NCI-H2107 (cell line): ENCODE measurements at regions not wholly inside any gene's neighbourhood (a gene's known extent, or its start where the extent isn't known, plus 50 kb on each side); places are given as distances from the start of the nearest gene placed in this dataset.
"Not testable (repeated sequence)": the region's sequence is repeated elsewhere in the genome, so short reads cannot be mapped to it uniquely, and the experiment has no call there.

Experiments
- DNase-seq: peaks from one replicate; lab custom pipeline; 2025; lab: John Stamatoyannopoulos, UW

- DNase-seq, result no peak
Observed at GRCh38 chr4:135434936-135435335, 1233.3 kb upstream of the PABPC4L start.

DNA sequence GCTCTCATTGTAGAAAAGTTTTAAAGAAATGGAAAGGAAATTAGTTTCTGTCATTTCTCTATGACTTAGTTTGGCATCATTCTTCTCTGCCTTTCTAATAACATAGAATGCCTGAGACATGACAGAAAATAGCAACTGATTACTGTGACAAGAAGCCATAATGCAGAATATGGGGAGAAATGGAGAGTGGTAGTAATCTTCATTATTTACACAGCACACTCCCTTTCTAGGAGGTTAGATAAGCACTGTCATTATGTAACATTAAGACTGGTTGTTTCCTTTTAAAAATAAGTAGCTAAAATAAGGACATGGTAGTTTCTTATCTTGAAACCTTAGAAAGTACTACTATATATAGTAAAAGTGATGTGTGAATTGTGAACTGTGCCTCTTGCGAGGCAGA is 1227.9 kb upstream of the PABPC4L start:
- DNase-seq, result no peak

DNA sequence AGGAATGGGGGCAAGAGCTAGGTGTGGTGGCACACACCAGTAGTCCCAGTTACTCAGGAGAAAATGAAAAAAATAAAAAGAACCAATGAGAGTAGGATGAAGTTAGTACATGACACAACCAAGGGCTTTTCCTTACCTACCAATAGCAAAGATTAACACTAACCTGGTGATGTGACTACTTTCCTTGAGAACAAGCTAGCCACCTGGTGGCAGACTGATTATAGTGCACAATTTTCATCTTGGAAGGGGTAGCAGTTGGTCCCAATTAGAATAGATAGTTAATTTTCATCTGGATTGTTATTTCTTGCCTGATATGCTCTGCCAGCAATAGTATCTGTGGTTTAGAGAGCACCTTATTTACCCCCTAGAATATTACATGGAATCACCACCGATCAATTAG is 1216.8 kb upstream of the PABPC4L start:
- DNase-seq, result no peak

- DNase-seq, result no peak
Observed at GRCh38 chr4:135412213-135412612, 1210.6 kb upstream of the PABPC4L start.

DNA sequence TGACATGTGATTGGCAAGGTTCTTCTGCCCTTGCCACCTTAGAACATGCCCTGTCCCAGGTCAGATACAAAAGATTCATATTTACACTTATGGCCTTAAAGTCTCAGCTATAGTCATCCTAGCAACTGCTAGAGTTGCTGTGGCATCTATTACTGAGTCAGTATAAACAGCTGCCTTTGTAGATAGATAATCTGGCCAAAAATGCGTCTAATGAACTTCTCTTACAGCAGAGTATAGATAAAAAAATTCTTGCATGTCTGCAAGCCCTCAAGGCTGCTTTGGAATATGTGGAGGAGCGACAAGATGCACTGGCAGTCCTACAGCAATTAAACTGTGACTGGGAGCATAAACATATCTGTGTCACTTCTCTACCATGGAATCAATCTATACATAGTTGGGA is 1209.7 kb upstream of the PABPC4L start:
- no peak for DNase-seq

- not testable (repeated sequence) for DNase-seq
Observed at GRCh38 chr4:135409261-135409660, 1207.7 kb upstream of the PABPC4L start.

GRCh38 chr4:135408109-135408508 is 1206.5 kb upstream of the PABPC4L start:
- DNase-seq, result no peak

GRCh38 chr4:135406597-135406996 is 1205.0 kb upstream of the PABPC4L start:
- DNase-seq, result not testable (repeated sequence)

- DNase-seq, result no peak
Observed at GRCh38 chr4:135385830-135386581, 1184.4 kb upstream of the PABPC4L start.

- no peak for DNase-seq
Observed at GRCh38 chr4:135383356-135384288, 1182.0 kb upstream of the PABPC4L start.

GRCh38 chr4:135382280-135382959 is 1180.8 kb upstream of the PABPC4L start:
- no peak for DNase-seq

DNA sequence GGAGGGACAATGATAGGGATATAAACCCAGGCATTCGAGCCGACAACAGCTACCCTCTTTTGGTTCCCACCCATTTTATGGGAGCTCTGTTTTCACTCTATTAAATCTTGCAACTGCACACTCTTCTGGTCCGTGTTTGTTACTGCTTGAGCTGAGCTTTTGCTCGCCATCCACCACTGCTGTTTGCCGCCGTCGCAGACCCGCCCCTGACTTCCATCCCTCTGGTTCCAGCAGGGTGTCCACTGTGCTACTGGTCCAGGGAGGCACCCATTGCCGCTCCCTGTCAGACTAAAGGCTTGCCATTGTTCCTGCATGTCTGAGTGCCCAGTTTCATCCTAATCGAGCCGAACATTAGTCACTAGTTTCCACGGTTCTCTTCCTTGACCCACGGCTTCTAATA is 1170.5 kb upstream of the PABPC4L start:
- DNase-seq, result no peak

GRCh38 chr4:135371137-135371536 is 1169.5 kb upstream of the PABPC4L start:
- DNase-seq, result no peak

DNA sequence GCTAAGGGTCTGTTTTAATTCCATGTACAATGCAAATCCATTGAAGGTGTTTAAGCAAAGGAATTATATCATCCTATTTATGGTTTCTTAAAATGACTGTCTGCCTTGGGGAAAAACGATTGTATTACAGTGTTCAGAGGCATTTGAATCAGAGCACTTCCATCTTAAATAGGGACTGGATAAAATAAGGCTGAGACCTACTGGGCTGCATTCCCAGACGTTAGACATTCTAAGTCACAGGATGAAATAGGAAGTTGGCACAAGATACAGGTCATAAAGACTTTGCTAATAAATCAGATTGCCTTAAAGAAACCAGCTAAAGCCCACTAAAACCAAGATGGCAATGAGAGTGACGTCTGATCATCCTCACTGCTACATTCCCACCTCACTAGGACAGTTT is 1167.2 kb upstream of the PABPC4L start:
- no peak for DNase-seq

GRCh38 chr4:135365065-135365464 is 1163.5 kb upstream of the PABPC4L start:
- no peak for DNase-seq

GRCh38 chr4:135359128-135359527 is 1157.5 kb upstream of the PABPC4L start:
- no peak for DNase-seq

DNA sequence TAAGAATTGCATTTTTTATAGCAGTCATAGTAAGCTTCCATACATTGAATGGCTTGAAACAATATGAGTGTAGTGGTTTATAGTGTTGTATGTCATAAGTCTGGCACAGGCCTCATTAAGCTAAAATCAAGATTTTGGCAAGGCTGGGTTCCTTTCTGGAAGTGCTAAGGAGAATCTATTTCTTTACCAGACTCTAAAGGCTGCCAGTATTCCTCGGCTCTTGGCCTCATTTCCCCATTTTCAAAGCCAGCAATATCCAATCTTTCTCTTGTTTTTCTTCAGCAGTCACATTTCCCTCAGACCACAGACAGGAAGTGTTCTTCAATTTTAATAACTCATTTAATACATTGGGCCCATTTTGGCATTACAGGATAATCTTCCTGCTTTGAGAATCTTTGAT is 1155.5 kb upstream of the PABPC4L start:
- no peak for DNase-seq

GRCh38 chr4:135354876-135355275 is 1153.3 kb upstream of the PABPC4L start:
- no peak for DNase-seq

- no peak for DNase-seq
Observed at GRCh38 chr4:135353008-135353407, 1151.4 kb upstream of the PABPC4L start.

DNA sequence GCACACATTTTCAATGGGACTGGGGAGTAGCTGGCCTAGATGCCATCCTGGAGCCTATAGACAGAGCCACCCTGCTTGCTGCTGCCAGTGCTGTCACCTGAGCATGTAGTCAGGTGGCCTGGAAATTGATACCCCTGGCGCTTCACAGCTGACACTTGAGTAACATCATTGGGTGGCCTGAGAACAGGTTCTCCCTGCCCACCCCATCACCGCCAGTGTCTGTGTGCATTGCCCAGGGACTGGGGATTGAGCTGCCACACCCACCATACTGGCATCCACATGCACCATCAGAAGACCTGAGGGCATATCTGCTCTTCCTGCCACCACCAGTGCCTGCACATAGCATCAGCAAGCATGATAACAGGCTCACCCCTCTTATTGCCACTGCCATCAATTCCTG is 1142.9 kb upstream of the PABPC4L start:
- DNase-seq, result no peak

DNA sequence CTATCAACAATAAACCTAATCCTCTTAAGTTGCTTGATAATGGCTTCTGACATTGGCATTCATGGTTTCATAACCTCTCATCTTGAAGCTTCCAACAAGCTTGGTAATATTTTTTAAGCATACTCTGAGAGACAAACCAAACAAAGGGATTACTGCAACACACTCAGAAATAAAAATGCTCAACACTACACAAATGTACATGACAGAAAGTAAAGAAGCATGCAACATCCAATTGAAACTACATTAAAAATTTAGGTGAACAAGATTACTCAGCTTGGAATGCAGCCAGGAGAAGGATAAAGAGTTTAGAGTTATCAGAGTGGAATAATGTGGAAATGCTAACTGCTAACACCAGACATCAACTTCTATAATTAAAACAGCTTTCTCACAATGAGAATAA is 1136.6 kb upstream of the PABPC4L start:
- DNase-seq, result no peak

- no peak for DNase-seq
Observed at GRCh38 chr4:135325264-135325663, 1123.7 kb upstream of the PABPC4L start.

DNA sequence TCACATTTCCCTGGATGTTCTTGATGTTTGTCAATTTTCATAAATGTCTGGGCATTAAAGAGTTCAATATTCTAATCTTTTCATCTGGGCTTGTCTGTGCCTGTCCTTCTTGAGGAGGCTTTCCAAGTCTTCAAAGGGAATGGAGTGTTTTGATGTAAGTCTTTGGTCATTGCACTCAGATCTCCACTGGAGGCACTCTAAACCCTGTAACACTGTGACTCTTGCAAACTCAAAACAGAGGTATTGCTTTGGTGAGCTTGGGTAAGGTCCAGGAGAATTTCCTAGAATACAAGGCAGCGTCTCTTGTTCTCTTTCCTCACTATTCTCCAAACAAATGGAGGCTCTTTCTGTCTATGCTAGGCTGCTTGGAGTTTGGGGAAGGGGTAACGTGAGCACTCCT is 1118.1 kb upstream of the PABPC4L start:
- DNase-seq, result no peak
